H9 (cell line): ENCODE measurements at regions not wholly inside any gene's neighbourhood (a gene's known extent, or its start where the extent isn't known, plus 50 kb on each side); places are given as distances from the start of the nearest gene placed in this dataset.

Experiments used
- DNase-seq: peaks from one replicate; pipeline ENCODE4 v3.0.0-alpha.2; 2017
- H2AFZ ChIP-seq: one replicate; pipeline ENCODE4 v1.6.1; 2013; ENCODE audit warnings: mild to moderate bottlenecking, low read length, control low read depth, moderate library complexity
- H2AK5ac ChIP-seq: 2 replicates; pipeline ENCODE4 v1.6.1; 2013; ENCODE audit warnings: low read length, control low read depth, mixed read lengths; ENCODE audit not compliant: insufficient read length
- H2BK120ac ChIP-seq: one replicate; pipeline ENCODE4 v1.6.1; 2013; ENCODE audit warnings: low read depth, mild to moderate bottlenecking, low read length, control low read depth, inconsistent platforms; ENCODE audit not compliant: poor library complexity, severe bottlenecking
- H2BK12ac ChIP-seq: 2 replicates; pipeline ENCODE4 v1.6.1; 2013; ENCODE audit warnings: low read length, control low read depth, mixed read lengths, low read depth; ENCODE audit not compliant: insufficient read length
- H2BK15ac ChIP-seq: 2 replicates; pipeline ENCODE4 v1.6.1; 2013; ENCODE audit warnings: low read depth, low read length, control low read depth
- H2BK20ac ChIP-seq: one replicate; pipeline ENCODE4 v1.6.1; 2013; ENCODE audit warnings: low read depth, mild to moderate bottlenecking, low read length, control low read depth, inconsistent platforms; ENCODE audit not compliant: poor library complexity, severe bottlenecking
- H2BK5ac ChIP-seq: 2 replicates; pipeline ENCODE4 v1.6.1; 2013; ENCODE audit warnings: low read length, control low read depth, mixed read lengths; ENCODE audit not compliant: insufficient read length
- H3K14ac ChIP-seq: 2 replicates; pipeline ENCODE4 v1.6.1; 2013; ENCODE audit warnings: low read length, control low read depth; ENCODE audit not compliant: insufficient read depth
- H3K18ac ChIP-seq: 2 replicates; pipeline ENCODE4 v1.6.1; 2013; ENCODE audit warnings: low read depth, mild to moderate bottlenecking, mixed read lengths, low read length, control low read depth; ENCODE audit not compliant: insufficient read length
- H3K23ac ChIP-seq: 2 replicates; pipeline ENCODE4 v1.6.1; 2013; ENCODE audit warnings: low read length, control low read depth, mixed read lengths, low read depth; ENCODE audit not compliant: insufficient read length
- H3K23me2 ChIP-seq: 2 replicates; pipeline ENCODE4 v1.6.1; 2013; ENCODE audit warnings: low read depth, mild to moderate bottlenecking, mixed read lengths, low read length, control low read depth; ENCODE audit not compliant: insufficient read length, poor library complexity, severe bottlenecking
- H3K27ac ChIP-seq: 2 replicates; pipeline ENCODE4 v1.5.1; 2013; ENCODE audit warnings: low read length, control low read depth, mixed read lengths, low read depth; ENCODE audit not compliant: insufficient read length
- H3K27me3 ChIP-seq: 2 replicates; pipeline ENCODE4 v1.6.1; 2013; ENCODE audit warnings: low read length, control low read depth, inconsistent platforms; ENCODE audit not compliant: insufficient read depth
- H3K4ac ChIP-seq: 2 replicates; pipeline ENCODE4 v1.6.1; 2013; ENCODE audit warnings: low read depth, mild to moderate bottlenecking, control low read depth, inconsistent platforms, low read length, moderate library complexity
- H3K4me1 ChIP-seq: 2 replicates; pipeline ENCODE4 v1.6.1; 2013; ENCODE audit warnings: low read length, control low read depth, inconsistent platforms; ENCODE audit not compliant: insufficient read depth
- H3K4me2 ChIP-seq: 2 replicates; pipeline ENCODE4 v1.6.1; 2013; ENCODE audit warnings: low read length, control low read depth, mixed read lengths; ENCODE audit not compliant: insufficient read length, insufficient read depth
- H3K56ac ChIP-seq: 2 replicates; pipeline ENCODE4 v1.6.1; 2013; ENCODE audit warnings: low read depth, mild to moderate bottlenecking, mixed read lengths, low read length, control low read depth; ENCODE audit not compliant: insufficient read length
- H3K79me1 ChIP-seq: 2 replicates; pipeline ENCODE4 v1.6.1; 2013; ENCODE audit warnings: low read depth, mild to moderate bottlenecking, moderate library complexity, low read length, control low read depth, inconsistent platforms; ENCODE audit not compliant: insufficient read depth, poor library complexity, severe bottlenecking
- H3K79me2 ChIP-seq: 2 replicates; pipeline ENCODE4 v1.6.1; 2013; ENCODE audit warnings: low read length, control low read depth, inconsistent platforms; ENCODE audit not compliant: insufficient read depth
- H3K9ac ChIP-seq: 2 replicates; pipeline ENCODE4 v1.6.1; 2013; ENCODE audit warnings: low read length, control low read depth, mixed read lengths; ENCODE audit not compliant: insufficient read length; ENCODE audit errors: extremely low read depth
- H3K9me3 ChIP-seq: one replicate; pipeline ENCODE4 v1.6.1; 2013; ENCODE audit warnings: low read depth, low read length, inconsistent platforms; ENCODE audit not compliant: control insufficient read depth
- H3T11ph ChIP-seq: one replicate; pipeline ENCODE4 v1.6.1; 2013; ENCODE audit warnings: mild to moderate bottlenecking, low read length, control low read depth, inconsistent platforms
- H4K20me1 ChIP-seq: one replicate; pipeline ENCODE4 v1.6.1; 2013; ENCODE audit not compliant: control insufficient read depth, insufficient read length, insufficient read depth
- H4K5ac ChIP-seq: 2 replicates; pipeline ENCODE4 v1.6.1; 2013; ENCODE audit warnings: low read depth, mild to moderate bottlenecking, mixed read lengths, low read length, control low read depth; ENCODE audit not compliant: insufficient read length
- H4K8ac ChIP-seq: replicated peaks from 2 replicates; pipeline ENCODE4 v1.6.1; 2013; ENCODE audit warnings: low read length, control low read depth, mixed read lengths, low read depth; ENCODE audit not compliant: insufficient read length
- H4K91ac ChIP-seq: 2 replicates; pipeline ENCODE4 v1.6.1; 2013; ENCODE audit warnings: low read depth, mild to moderate bottlenecking, moderate library complexity, mixed read lengths, low read length, control low read depth; ENCODE audit not compliant: insufficient read length
- H3K27ac Mint-ChIP-seq, 3 experiments: 2 replicates in 2 of 3; 3 replicates in 1 of 3; pipeline ENCODE4 v1.8.0; 2020 to 2021; ENCODE audit warnings: mixed read lengths in 3 of 3, mild to moderate bottlenecking in 1 of 3, moderate library complexity in 1 of 3
- H3K27me3 Mint-ChIP-seq: 2 replicates; pipeline ENCODE4 v1.8.0; 2021; ENCODE audit warnings: low read depth, mild to moderate bottlenecking, moderate library complexity, mixed read lengths
- H3K36me3 Mint-ChIP-seq, 3 experiments: 2 replicates in 2 of 3; 3 replicates in 1 of 3; pipeline ENCODE4 v1.8.0; 2020 to 2021; ENCODE audit warnings: low read depth in 3 of 3, mixed read lengths in 3 of 3; ENCODE audit not compliant: insufficient read depth in 1 of 3
- H3K4me1 Mint-ChIP-seq, 2 experiments: 2 replicates each; pipeline ENCODE4 v1.8.0; 2020; ENCODE audit warnings: mixed read lengths in 2 of 2
- H3K4me3 Mint-ChIP-seq, 2 experiments: 2 replicates in 1 of 2; 3 replicates in 1 of 2; pipeline ENCODE4 v1.8.0; 2020 to 2021; ENCODE audit warnings: mild to moderate bottlenecking in 2 of 2, mixed read lengths in 2 of 2, moderate library complexity in 1 of 2
- H3K9me3 Mint-ChIP-seq, 2 experiments: 2 replicates in 1 of 2; 3 replicates in 1 of 2; pipeline ENCODE4 v1.8.0; 2020; ENCODE audit warnings: mild to moderate bottlenecking in 2 of 2, mixed read lengths in 2 of 2, moderate library complexity in 1 of 2
- CTCF ChIP-seq: fragments of 200-600 bp; sonication (generic); conservative IDR thresholded peaks from 3 replicates; pipeline ENCODE4 v1.8.0; 2021; ENCODE audit warnings: antibody characterized with exemption, mild to moderate bottlenecking
- WGBS: extraction: QIAGEN DNeasy Blood & Tissue Kit; methylation state at CpG from one replicate; pipeline ENCODE4 v1.1.7; 2013; ENCODE audit warnings: missing lambda C conversion rate, low lambda C conversion rate, mixed read lengths; ENCODE audit not compliant: insufficient read length; ENCODE audit errors: extremely low coverage; 5-methylcytosine and 5-hydroxymethylcytosine counted together

GRCh38 chr10:44056967-44057805 is 327.7 kb downstream of the CXCL12 start:
- Histone ChIP-seq H4K8ac (no peak overlapping the region), H3K23ac (no peak overlapping the region), H3K79me2 (no peaks in the 10 kb centered on the region), H3K4me2 (no peak overlapping the region), H2BK120ac (no peak overlapping the region), H3K9ac (no peak overlapping the region), H3K27ac (no peak overlapping the region), H4K91ac (no peak overlapping the region), H3K79me1 (no peaks in the 10 kb centered on the region), H2BK12ac (no peak overlapping the region), H3K56ac (no peak overlapping the region), H4K5ac (no peak overlapping the region), H3K4me1 (no peaks in the 10 kb centered on the region), H2BK20ac (no peak overlapping the region), H3T11ph (no peak overlapping the region), H4K20me1 (no peaks in the 10 kb centered on the region), H2AK5ac (no peak overlapping the region), H3K18ac (no peak overlapping the region), H2BK15ac (no peak overlapping the region), H3K27me3 (no peaks in the 10 kb centered on the region), H2AFZ (no peak overlapping the region), H3K9me3 (no peaks in the 10 kb centered on the region), H3K4ac (no peak overlapping the region), H2BK5ac (no peak overlapping the region), H3K23me2 (no peaks in the 10 kb centered on the region), H3K14ac (no peak overlapping the region)
- no peak for TF ChIP-seq CTCF
- H3K9me3 Mint-ChIP-seq: no peaks in the 10 kb centered on the region; a peak in 2 of 5 replicates
- H3K27me3 Mint-ChIP-seq: peaks cover 12% of the 10 kb centered on the region
- no CpG with 5 or more reads among the region's 27 CpGs for WGBS
- no peak overlapping the region for H3K4me3 Mint-ChIP-seq
- H3K36me3 Mint-ChIP-seq: no peaks in the 10 kb centered on the region
- DNase-seq: no peak
- H3K4me1 Mint-ChIP-seq: peaks cover 20 to 32% of the 10 kb centered on the region in 2 experiments
- no peak overlapping the region for H3K27ac Mint-ChIP-seq
